ENCODE measurements at regions not wholly inside any gene's neighbourhood (a gene's known extent, or its start where the extent isn't known, plus 50 kb on each side); places are given as distances from the start of the nearest gene placed in this dataset.

DNA sequence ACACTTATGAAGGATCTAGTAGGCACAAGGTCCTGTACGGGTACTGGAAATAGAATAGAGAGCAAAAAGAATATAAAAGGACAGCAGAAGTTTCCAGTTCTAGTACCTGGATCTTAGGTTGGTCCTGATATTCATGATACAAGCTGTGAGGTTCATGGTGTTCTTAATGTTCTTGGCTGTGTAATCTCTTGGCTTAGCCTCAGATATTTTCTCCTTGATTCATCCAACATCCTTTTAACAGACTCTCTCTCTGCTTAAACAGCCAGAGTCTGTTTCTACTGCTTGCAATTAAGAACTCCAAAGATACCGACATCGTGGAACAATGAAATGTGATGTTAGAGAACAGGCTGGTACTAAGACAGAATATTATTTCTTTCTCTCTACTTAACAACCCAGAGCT, 49.9 kb downstream of the CNTN3 start:
- no peak overlapping the region for H3K4me3 ChIP-seq
- no peaks in the 10 kb centered on the region for H3K9me3 ChIP-seq
- H3K4me1 ChIP-seq (replicated peaks): no peaks in the 10 kb centered on the region
- 43% methylated on average over 3 of the region's 3 CpGs for WGBS
- no peaks in the 10 kb centered on the region for H3K27me3 ChIP-seq (replicated peaks; ENCODE audit: insufficient read depth)
- H3K27ac ChIP-seq: peak overlapping the region in 1 of 2 donors; percentile 30
- no peak for DNase-seq (ENCODE audit: low spot score)
- TF ChIP-seq, protein P1, sequence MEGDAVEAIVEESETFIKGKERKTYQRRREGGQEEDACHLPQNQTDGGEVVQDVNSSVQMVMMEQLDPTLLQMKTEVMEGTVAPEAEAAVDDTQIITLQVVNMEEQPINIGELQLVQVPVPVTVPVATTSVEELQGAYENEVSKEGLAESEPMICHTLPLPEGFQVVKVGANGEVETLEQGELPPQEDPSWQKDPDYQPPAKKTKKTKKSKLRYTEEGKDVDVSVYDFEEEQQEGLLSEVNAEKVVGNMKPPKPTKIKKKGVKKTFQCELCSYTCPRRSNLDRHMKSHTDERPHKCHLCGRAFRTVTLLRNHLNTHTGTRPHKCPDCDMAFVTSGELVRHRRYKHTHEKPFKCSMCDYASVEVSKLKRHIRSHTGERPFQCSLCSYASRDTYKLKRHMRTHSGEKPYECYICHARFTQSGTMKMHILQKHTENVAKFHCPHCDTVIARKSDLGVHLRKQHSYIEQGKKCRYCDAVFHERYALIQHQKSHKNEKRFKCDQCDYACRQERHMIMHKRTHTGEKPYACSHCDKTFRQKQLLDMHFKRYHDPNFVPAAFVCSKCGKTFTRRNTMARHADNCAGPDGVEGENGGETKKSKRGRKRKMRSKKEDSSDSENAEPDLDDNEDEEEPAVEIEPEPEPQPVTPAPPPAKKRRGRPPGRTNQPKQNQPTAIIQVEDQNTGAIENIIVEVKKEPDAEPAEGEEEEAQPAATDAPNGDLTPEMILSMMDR (IDR thresholded peaks at IDR 0.05): no peak
- peak; percentile 73 for TF ChIP-seq POLR2AphosphoS5 (IDR thresholded peaks at IDR 0.05)
- intact Hi-C loops (cut with DNase I): no loop called here
- H3K36me3 ChIP-seq: no peaks in the 10 kb centered on the region

DNA sequence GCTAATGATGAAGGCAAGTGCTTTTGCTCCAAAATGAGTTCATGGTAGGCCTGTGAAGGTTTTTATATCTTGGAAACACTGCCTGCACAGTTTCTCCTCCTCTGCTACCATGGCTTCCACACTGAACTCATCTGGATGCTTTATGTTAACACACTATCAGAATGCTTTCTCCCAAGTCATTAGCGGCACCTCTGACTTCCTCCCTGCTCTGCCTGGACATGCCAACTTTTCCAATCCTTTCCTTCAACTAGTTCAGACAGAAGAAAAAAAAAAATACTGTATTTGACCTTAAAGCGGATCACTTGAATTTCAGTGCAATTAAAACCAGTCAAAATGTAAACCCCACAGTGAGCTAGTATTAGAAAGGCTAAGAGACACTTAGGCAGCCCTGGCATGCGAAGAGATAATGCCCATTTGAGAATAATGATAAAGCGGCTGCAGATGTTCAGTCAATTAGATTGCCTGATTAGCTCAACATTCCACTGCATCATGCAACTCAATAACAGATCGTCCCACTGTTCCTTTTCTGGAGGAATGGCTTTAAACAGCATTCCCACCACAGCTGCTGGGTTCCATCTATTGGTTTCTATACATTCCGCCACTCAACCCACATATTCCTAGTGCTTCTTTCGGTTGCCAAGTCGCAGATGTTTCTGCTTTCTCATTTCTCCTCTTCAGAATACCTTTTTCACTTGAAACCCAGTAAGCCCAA, 51.7 kb downstream of the CNTN3 start:
- 69% methylated on average over 8 of the region's 8 CpGs for WGBS
- no peak for DNase-seq (ENCODE audit: low spot score)
- no peaks in the 10 kb centered on the region for H3K9me3 ChIP-seq
- no peak overlapping the region for H3K27ac ChIP-seq
- H3K36me3 ChIP-seq: no peaks in the 10 kb centered on the region
- H3K27me3 ChIP-seq (replicated peaks; ENCODE audit: insufficient read depth): no peaks in the 10 kb centered on the region
- TF ChIP-seq POLR2AphosphoS5 (IDR thresholded peaks at IDR 0.05): no peak
- intact Hi-C loops (cut with DNase I): no loop called here
- no peak overlapping the region for H3K4me3 ChIP-seq
- no peaks in the 10 kb centered on the region for H3K4me1 ChIP-seq (replicated peaks)

DNA sequence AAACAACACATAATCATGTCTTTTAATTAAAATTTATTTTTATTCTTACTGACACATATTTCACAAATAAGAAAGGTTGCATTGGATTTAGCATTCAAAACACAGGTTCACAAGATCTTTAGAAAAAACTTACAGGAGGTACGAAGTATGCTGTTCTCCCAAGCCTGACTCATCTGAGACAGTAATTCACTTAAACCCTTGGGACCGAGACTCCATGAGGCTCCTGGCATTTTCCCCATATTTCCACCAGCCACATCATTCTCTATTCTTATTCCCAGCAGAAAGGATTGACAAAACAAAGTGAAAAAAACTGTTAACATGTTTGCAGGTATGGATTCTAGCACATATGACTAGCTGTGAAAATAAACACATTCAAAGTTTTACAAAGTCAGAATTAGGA, 52.6 kb downstream of the CNTN3 start:
- no peaks in the 10 kb centered on the region for H3K27me3 ChIP-seq (replicated peaks; ENCODE audit: insufficient read depth)
- DNase-seq (ENCODE audit: low spot score): no peak
- 73% methylated on average over 2 of the region's 2 CpGs for WGBS
- TF ChIP-seq POLR2A (IDR thresholded peaks at IDR 0.05) (no peak), POLR2AphosphoS5 (IDR thresholded peaks at IDR 0.05) (no peak)
- TF ChIP-seq, protein P1 (IDR thresholded peaks at IDR 0.05): no peak
- H3K27ac ChIP-seq: no peak overlapping the region
- no peaks in the 10 kb centered on the region for H3K4me1 ChIP-seq (replicated peaks)
- no peak overlapping the region for H3K4me3 ChIP-seq
- no peaks in the 10 kb centered on the region for H3K36me3 ChIP-seq
- H3K9me3 ChIP-seq: no peaks in the 10 kb centered on the region
- intact Hi-C loops (cut with DNase I): no loop called here

DNA sequence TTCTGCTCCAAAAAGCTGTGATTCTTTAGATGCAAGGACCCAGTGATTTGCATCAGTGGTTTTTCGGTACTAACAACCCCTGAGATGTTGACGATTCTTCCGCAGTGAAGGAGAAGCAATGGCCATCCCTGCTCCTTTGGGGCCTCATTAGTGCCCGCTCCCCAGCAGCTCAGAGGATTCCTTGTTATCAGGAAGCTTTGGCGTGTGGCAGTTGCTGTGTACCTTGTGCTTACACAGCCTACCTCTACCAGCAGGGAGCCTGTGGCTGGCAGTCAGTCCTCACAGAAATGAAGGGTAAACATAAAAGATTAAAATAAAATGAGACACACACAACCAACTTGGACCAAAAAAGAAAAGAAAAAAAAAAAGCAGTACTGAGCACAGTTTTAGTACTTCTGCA, 55.2 kb downstream of the CNTN3 start:
- DNase-seq (ENCODE audit: low spot score): no peak
- intact Hi-C loops (cut with DNase I): no loop called here
- WGBS: 74% methylated on average over 5 of the region's 5 CpGs

DNA sequence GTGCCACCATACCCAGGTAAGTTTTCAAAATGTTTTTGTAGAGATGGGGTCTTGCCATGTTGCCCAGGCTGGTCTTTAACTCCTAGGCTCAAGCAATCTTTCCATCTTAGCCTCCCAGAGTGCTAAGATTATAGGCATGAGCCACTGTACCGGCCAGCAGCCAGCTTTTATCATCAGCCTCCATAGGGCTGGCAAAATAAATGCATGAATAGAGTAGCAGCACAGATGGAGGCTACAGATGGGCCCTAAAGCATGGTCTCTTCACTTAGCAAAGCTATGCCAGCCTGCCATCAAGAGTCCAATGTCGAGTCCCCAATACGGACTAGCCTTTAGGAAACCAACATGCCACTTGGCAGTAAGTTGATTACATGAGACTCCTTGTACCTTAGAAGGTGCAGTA, 63.8 kb downstream of the CNTN3 start:
- Histone ChIP-seq H3K9me3 (no peaks in the 10 kb centered on the region), H3K27me3 (replicated peaks; ENCODE audit: insufficient read depth) (no peaks in the 10 kb centered on the region), H3K36me3 (no peaks in the 10 kb centered on the region), H3K4me1 (replicated peaks) (no peaks in the 10 kb centered on the region), H3K4me3 (no peak overlapping the region), H3K27ac (no peak overlapping the region)
- WGBS: 94% methylated on average over 3 of the region's 3 CpGs
- intact Hi-C loops (cut with DNase I): no loop called here
- DNase-seq (ENCODE audit: low spot score): no peak
- TF ChIP-seq, protein P1 (IDR thresholded peaks at IDR 0.05): no peak
- TF ChIP-seq POLR2AphosphoS5 (IDR thresholded peaks at IDR 0.05): no peak
- no peak for TF ChIP-seq POLR2A (IDR thresholded peaks at IDR 0.05)

More for the DNA sequence above, 55.2 kb downstream of the CNTN3 start:
- H3K36me3 ChIP-seq: no peaks in the 10 kb centered on the region
- H3K27ac ChIP-seq: no peak overlapping the region
- H3K27me3 ChIP-seq (replicated peaks; ENCODE audit: insufficient read depth): no peaks in the 10 kb centered on the region
- H3K9me3 ChIP-seq: no peaks in the 10 kb centered on the region
- H3K4me3 ChIP-seq: no peak overlapping the region
- H3K4me1 ChIP-seq (replicated peaks): no peaks in the 10 kb centered on the region
- TF ChIP-seq POLR2A (IDR thresholded peaks at IDR 0.05) (no peak), POLR2AphosphoS5 (IDR thresholded peaks at IDR 0.05) (no peak)
- TF ChIP-seq, protein P1 (IDR thresholded peaks at IDR 0.05): no peak

All from prostate gland (tissue), 2 donors.